Suprapubic skin (tissue), 4 donors: ENCODE measurements at regions not wholly inside any gene's neighbourhood (a gene's known extent, or its start where the extent isn't known, plus 50 kb on each side); places are given as distances from the start of the nearest gene placed in this dataset.

Experiments
- DNase-seq, 2 donors: peaks; one replicate each; pipeline ENCODE4 v3.0.0-alpha.2; 2019; ENCODE audit warnings: low spot score in 2 of 2
- H3K27ac ChIP-seq: fragments of 200-600 bp; sonication (generic); one replicate; pipeline ENCODE4 v1.5.1; 2019
- H3K27me3 ChIP-seq: fragments of 200-600 bp; sonication (generic); one replicate; pipeline ENCODE4 v1.5.1; 2019
- H3K36me3 ChIP-seq: fragments of 200-600 bp; sonication (generic); one replicate; pipeline ENCODE4 v1.5.1; 2019
- H3K4me1 ChIP-seq: fragments of 200-600 bp; sonication (generic); one replicate; pipeline ENCODE4 v1.5.1; 2019
- H3K4me3 ChIP-seq: fragments of 200-600 bp; sonication (generic); one replicate; pipeline ENCODE4 v1.5.1; 2019; ENCODE audit warnings: mild to moderate bottlenecking
- H3K9me3 ChIP-seq: fragments of 200-600 bp; sonication (generic); one replicate; pipeline ENCODE4 v1.5.1; 2019
- CTCF ChIP-seq, 2 donors: fragments of 200-600 bp in 1 of 2; fragments of 450-650 bp in 1 of 2; sonication (generic) in 1 of 2; IDR thresholded peaks; one replicate each; pipeline ENCODE4 v1.5.1; 2016 to 2019; ENCODE audit warnings: antibody characterized with exemption in 2 of 2, mild to moderate bottlenecking in 1 of 2, moderate library complexity in 1 of 2
- EP300 ChIP-seq: sonication (generic); formaldehyde crosslinking; IDR thresholded peaks from one replicate; pipeline ENCODE4 v1.6.1; 2017; ENCODE audit warnings: antibody characterized with exemption
- POLR2A ChIP-seq, 2 donors: fragments of 450-650 bp; IDR thresholded peaks; one replicate each; pipeline ENCODE4 v1.6.1; 2017; ENCODE audit warnings: antibody characterized with exemption in 2 of 2, mild to moderate bottlenecking in 2 of 2, moderate library complexity in 2 of 2
- POLR2AphosphoS5 ChIP-seq, 3 donors: sonication (generic); formaldehyde crosslinking; IDR thresholded peaks; one replicate each; pipeline ENCODE4 v1.6.1; 2017; ENCODE audit warnings: antibody characterized with exemption in 3 of 3
- WGBS: methylation state at CpG from one replicate; pipeline ENCODE4 v1.1.5; 2018; 5-methylcytosine and 5-hydroxymethylcytosine counted together

DNA sequence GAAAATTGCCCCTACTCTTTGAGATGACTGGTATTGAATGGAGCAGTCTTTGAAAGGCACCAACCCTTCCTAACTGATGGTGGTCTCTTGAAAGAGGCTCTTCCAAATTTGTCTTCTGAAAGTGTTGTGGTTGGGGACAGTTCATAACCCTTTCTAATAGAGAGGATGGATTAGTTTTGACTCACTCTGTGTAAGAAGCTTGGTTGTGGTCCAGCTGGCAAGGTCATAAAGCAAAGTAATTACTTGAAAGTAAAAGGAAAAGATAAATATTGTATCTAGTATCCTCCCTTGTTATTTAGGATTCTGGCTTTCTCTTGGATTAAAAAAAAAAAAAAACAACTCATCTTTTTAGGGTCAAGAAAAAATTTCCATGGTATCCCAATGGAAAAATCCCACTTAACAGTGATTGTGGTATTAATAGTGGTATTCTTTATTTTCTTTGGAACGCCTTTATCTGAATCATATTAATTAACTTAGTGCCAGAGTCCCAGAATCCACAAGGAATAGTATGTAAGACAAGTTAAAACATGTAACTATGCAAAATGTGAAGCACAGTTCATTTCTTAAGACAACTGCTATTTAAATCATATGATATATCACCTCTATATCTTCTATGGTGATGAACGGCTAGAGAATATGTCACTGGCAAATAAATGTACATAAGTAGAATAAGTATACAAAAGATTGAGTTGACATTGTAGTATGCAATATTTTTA, 469.3 kb upstream of the CDIN1 start:
- WGBS: 31% methylated on average over 2 of the region's 2 CpGs

DNA sequence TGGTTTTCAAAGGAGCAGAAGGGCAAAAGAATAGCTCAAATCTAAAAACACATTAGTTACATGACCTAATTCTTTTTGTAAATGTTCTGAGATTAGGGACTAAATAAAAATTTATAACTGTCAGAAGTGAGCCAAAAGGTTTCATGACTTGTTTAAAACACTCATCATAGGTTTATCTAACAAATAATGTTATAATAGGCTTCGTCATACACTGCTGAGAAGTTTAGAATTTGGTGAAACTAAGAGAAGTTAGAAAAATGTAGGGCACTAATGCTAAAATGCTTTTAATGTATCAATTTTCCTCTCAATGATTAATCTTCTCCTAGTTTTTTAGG, 468.8 kb upstream of the CDIN1 start:
- TF ChIP-seq CTCF (IDR thresholded peaks at IDR 0.05) (no peak), POLR2AphosphoS5 (IDR thresholded peaks at IDR 0.05) (no peak), EP300 (no peak), POLR2A (IDR thresholded peaks at IDR 0.05) (no peak)
- Histone ChIP-seq H3K4me1 (peaks cover 7% of the 10 kb centered on the region), H3K4me3 (no peak overlapping the region), H3K27me3 (no peaks in the 10 kb centered on the region), H3K9me3 (no peaks in the 10 kb centered on the region), H3K36me3 (no peaks in the 10 kb centered on the region), H3K27ac (no peak overlapping the region)
- WGBS: 49% methylated on average over 1 of the region's 1 CpG
- DNase-seq: no peak

More for the DNA sequence above, 469.3 kb upstream of the CDIN1 start:
- Histone ChIP-seq H3K27me3 (no peaks in the 10 kb centered on the region), H3K36me3 (no peaks in the 10 kb centered on the region), H3K27ac (no peak overlapping the region), H3K9me3 (no peaks in the 10 kb centered on the region), H3K4me3 (no peak overlapping the region), H3K4me1 (peaks cover 7% of the 10 kb centered on the region)
- TF ChIP-seq EP300 (no peak), CTCF (IDR thresholded peaks at IDR 0.05) (no peak), POLR2AphosphoS5 (IDR thresholded peaks at IDR 0.05) (no peak), POLR2A (IDR thresholded peaks at IDR 0.05) (no peak)
- DNase-seq: no peak

DNA sequence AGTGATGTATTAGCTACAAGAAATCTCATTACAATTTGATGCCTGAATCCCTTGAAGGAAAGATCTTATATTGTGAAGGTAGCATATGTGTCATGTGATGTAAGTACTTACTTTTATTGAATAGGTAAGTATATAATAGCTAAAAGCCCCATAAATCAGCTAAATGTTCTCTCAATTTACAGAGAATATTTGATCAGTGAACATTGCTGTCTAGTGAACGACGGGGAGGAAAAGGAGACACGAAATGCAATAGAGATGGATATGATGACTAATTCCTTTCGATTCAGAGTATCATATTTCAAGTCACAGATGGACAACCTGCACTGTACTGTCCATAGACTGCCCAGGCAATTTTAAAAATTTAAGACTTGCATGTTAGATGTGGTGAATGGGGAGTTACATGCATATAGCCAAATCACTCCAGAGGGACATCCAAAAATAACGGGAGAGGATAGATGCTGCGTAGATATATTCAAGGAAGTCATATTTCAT, 462.1 kb upstream of the CDIN1 start:
- TF ChIP-seq POLR2AphosphoS5 (IDR thresholded peaks at IDR 0.05) (no peak), EP300 (no peak), CTCF (IDR thresholded peaks at IDR 0.05) (no peak), POLR2A (IDR thresholded peaks at IDR 0.05) (no peak)
- H3K27ac ChIP-seq: no peak overlapping the region
- no peak for DNase-seq
- 74% methylated on average over 6 of the region's 6 CpGs for WGBS
- no peak overlapping the region for H3K4me3 ChIP-seq
- no peaks in the 10 kb centered on the region for H3K36me3 ChIP-seq
- H3K27me3 ChIP-seq: no peaks in the 10 kb centered on the region
- no peaks in the 10 kb centered on the region for H3K9me3 ChIP-seq
- H3K4me1 ChIP-seq: no peaks in the 10 kb centered on the region

GRCh38 chr15:36126194-36126593, 453.2 kb upstream of the CDIN1 start:
- H3K4me3 ChIP-seq: no peak overlapping the region
- H3K27ac ChIP-seq: no peak overlapping the region
- H3K36me3 ChIP-seq: no peaks in the 10 kb centered on the region
- H3K4me1 ChIP-seq: no peaks in the 10 kb centered on the region
- H3K9me3 ChIP-seq: no peaks in the 10 kb centered on the region
- no peaks in the 10 kb centered on the region for H3K27me3 ChIP-seq
- TF ChIP-seq CTCF (IDR thresholded peaks at IDR 0.05): no peak
- TF ChIP-seq EP300: no peak
- no peak for TF ChIP-seq POLR2AphosphoS5 (IDR thresholded peaks at IDR 0.05)
- DNase-seq: no peak
- WGBS: 88% methylated on average over 2 of the region's 2 CpGs

DNA sequence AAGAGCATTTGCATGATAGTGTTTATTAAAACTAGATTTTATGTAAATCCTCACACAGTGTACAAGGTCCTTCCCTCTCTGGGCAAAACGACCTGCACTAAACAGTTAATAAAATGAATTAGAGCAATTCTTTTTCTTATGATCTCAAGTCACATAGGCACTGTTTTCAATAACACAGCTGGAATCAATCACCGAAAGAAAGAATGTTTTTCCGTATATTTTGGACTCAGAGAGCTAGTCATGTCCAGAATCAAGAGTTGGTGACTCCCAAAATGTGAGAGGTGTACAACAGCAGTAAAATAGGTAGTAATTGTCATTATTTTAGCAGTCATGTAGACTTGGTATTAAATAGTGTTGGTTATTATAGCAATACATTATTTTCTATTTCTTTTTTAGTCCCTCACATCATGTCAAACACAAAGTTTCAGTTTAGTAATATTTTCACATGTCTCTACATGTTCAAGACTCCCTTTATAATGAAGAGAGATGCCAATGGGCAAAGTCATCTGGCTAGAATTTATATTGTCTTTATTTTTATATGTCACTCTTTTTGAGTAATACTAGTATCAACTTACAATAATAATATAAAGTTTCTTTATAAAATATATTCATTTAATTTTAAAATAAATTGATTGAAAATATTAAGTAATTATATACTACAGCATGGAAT, 448.6 kb upstream of the CDIN1 start:
- 54% methylated on average over 3 of the region's 3 CpGs for WGBS
- no peak overlapping the region for H3K27ac ChIP-seq
- no peaks in the 10 kb centered on the region for H3K27me3 ChIP-seq
- H3K4me3 ChIP-seq: no peak overlapping the region
- TF ChIP-seq EP300 (no peak), CTCF (IDR thresholded peaks at IDR 0.05) (no peak), POLR2A (IDR thresholded peaks at IDR 0.05) (no peak), POLR2AphosphoS5 (IDR thresholded peaks at IDR 0.05) (no peak)
- H3K9me3 ChIP-seq: no peaks in the 10 kb centered on the region
- no peaks in the 10 kb centered on the region for H3K36me3 ChIP-seq
- no peak for DNase-seq
- no peaks in the 10 kb centered on the region for H3K4me1 ChIP-seq
